ENCODE measurements at regions not wholly inside any gene's neighbourhood (a gene's known extent, or its start where the extent isn't known, plus 50 kb on each side); places are given as distances from the start of the nearest gene placed in this dataset.

- Histone ChIP-seq H2BK120ac (ENCODE audit: insufficient read depth, low read length, poor library complexity) (no peak overlapping the region), H3K4me3 (ENCODE audit: low read depth, low read length) (no peak overlapping the region), H3K4me1 (ENCODE audit: control insufficient read depth in 1 of 2, insufficient read depth in 2 of 2, low read length in 2 of 2) (peaks cover 4 to 6% of the 10 kb centered on the region in 2 experiments), H3K27ac (ENCODE audit: low read depth, low read length) (no peak overlapping the region), H3K79me2 (ENCODE audit: control insufficient read depth, insufficient read depth, low read length, poor library complexity) (no peaks in the 10 kb centered on the region), H2BK12ac (ENCODE audit: low read length) (no peak overlapping the region), H4K8ac (ENCODE audit: low read depth, low read length) (no peak overlapping the region), H3K79me1 (ENCODE audit: low read length) (peaks cover 2% of the 10 kb centered on the region), H3K23ac (ENCODE audit: low read length) (no peak overlapping the region), H3K27me3 (ENCODE audit: insufficient read depth, low read length) (no peaks in the 10 kb centered on the region), H2AK5ac (ENCODE audit: low read length) (no peak overlapping the region), H4K91ac (ENCODE audit: low read depth, low read length) (no peak overlapping the region), H3K18ac (ENCODE audit: low read length) (no peak overlapping the region), H3K9me3 (ENCODE audit: insufficient read depth, low read depth, low read length) (peaks cover 2% of the 10 kb centered on the region), H3K4me2 (ENCODE audit: low read length) (peak overlapping the region; percentile 34), H2AFZ (ENCODE audit: insufficient read depth, low read length, poor library complexity) (no peak overlapping the region), H3K36me3 (ENCODE audit: control insufficient read depth in 1 of 2, insufficient read depth in 2 of 2, low read length in 2 of 2) (no peaks in the 10 kb centered on the region), H4K12ac (ENCODE audit: low read depth, low read length) (no peak overlapping the region), H3K4ac (ENCODE audit: low read depth, low read length) (no peak overlapping the region), H3K9ac (ENCODE audit: low read length) (no peak overlapping the region), H2BK5ac (ENCODE audit: low read depth, low read length, poor library complexity) (no peak overlapping the region), H3K14ac (ENCODE audit: low read length) (no peak overlapping the region)
- DNase-seq: no peak
- WGBS (ENCODE audit: extremely low coverage, insufficient coverage, insufficient read length): no CpG with 5 or more reads among the region's 4 CpGs
Observed at GRCh38 chr17:14731591-14731990, 430.7 kb downstream of the HS3ST3B1 start.

DNA sequence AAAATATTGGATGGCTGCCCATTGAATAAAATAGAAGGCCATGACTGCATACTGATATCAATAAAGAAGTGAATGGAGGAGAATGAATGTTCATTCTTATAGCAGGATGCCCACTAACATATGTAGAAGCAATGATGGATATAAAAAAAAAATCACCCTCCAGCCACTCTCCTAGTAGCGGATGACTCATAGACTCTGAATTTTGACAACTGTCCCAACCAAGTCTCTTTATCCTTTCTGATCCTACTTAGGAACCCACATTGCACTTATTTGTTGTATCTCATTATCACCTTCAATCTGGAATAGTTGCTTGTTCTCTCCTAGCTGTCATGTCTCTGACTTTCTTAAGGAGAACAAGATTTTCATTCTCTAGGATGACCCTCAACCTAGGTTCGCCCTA, 429.9 kb downstream of the HS3ST3B1 start:
- H3K4me3 ChIP-seq (ENCODE audit: low read depth, low read length): no peak overlapping the region
- DNase-seq: no peak
- H4K12ac ChIP-seq (ENCODE audit: low read depth, low read length): no peak overlapping the region
- H3K36me3 ChIP-seq (ENCODE audit: control insufficient read depth in 1 of 2, insufficient read depth in 2 of 2, low read length in 2 of 2): no peaks in the 10 kb centered on the region
- H2BK120ac ChIP-seq (ENCODE audit: insufficient read depth, low read length, poor library complexity): no peak overlapping the region
- no peak overlapping the region for H3K14ac ChIP-seq (ENCODE audit: low read length)
- no peak overlapping the region for H2BK12ac ChIP-seq (ENCODE audit: low read length)
- H3K4me2 ChIP-seq (ENCODE audit: low read length): no peak overlapping the region
- H4K91ac ChIP-seq (ENCODE audit: low read depth, low read length): no peak overlapping the region
- no CpG with 5 or more reads among the region's 2 CpGs for WGBS (ENCODE audit: extremely low coverage, insufficient coverage, insufficient read length)
- no peaks in the 10 kb centered on the region for H3K27me3 ChIP-seq (ENCODE audit: insufficient read depth, low read length)
- H3K9ac ChIP-seq (ENCODE audit: low read length): no peak overlapping the region
- no peaks in the 10 kb centered on the region for H3K79me2 ChIP-seq (ENCODE audit: control insufficient read depth, insufficient read depth, low read length, poor library complexity)
- H3K27ac ChIP-seq (ENCODE audit: low read depth, low read length): no peak overlapping the region
- no peaks in the 10 kb centered on the region for H3K9me3 ChIP-seq (ENCODE audit: insufficient read depth, low read depth, low read length)
- H2BK5ac ChIP-seq (ENCODE audit: low read depth, low read length, poor library complexity): no peak overlapping the region
- no peak overlapping the region for H2AK5ac ChIP-seq (ENCODE audit: low read length)
- peaks cover 2% of the 10 kb centered on the region for H3K79me1 ChIP-seq (ENCODE audit: low read length)
- H3K4me1 ChIP-seq (ENCODE audit: control insufficient read depth in 1 of 2, insufficient read depth in 2 of 2, low read length in 2 of 2): peaks cover 2 to 4% of the 10 kb centered on the region in 2 experiments
- no peak overlapping the region for H4K8ac ChIP-seq (ENCODE audit: low read depth, low read length)
- H3K18ac ChIP-seq (ENCODE audit: low read length): no peak overlapping the region
- H3K4ac ChIP-seq (ENCODE audit: low read depth, low read length): no peak overlapping the region
- H2AFZ ChIP-seq (ENCODE audit: insufficient read depth, low read length, poor library complexity): no peak overlapping the region
- no peak overlapping the region for H3K23ac ChIP-seq (ENCODE audit: low read length)

DNA sequence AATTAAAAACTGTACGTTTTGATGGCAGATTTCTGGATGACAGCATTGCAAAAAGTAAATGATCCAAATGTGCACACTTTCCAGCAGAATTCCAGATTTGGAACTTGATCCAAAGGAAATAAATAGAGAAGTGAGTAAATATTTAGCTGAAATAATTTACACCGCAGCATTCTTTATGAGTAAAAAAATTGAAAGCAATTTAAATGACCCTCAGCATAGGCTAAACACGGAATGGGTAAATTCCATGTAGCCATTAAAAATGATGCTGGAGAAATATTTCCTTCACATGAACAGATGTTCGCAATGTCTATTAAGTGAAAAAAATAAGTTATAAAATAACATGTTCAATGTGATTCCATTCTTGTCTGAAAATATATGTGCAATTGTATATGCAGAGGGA, 424.8 kb downstream of the HS3ST3B1 start:
- Histone ChIP-seq H3K4ac (ENCODE audit: low read depth, low read length) (no peak overlapping the region), H3K79me2 (ENCODE audit: control insufficient read depth, insufficient read depth, low read length, poor library complexity) (no peaks in the 10 kb centered on the region), H3K4me2 (ENCODE audit: low read length) (no peak overlapping the region), H3K18ac (ENCODE audit: low read length) (no peak overlapping the region), H2BK12ac (ENCODE audit: low read length) (no peak overlapping the region), H3K9ac (ENCODE audit: low read length) (no peak overlapping the region), H3K9me3 (ENCODE audit: insufficient read depth, low read depth, low read length) (no peaks in the 10 kb centered on the region), H2BK120ac (ENCODE audit: insufficient read depth, low read length, poor library complexity) (no peak overlapping the region), H4K91ac (ENCODE audit: low read depth, low read length) (no peak overlapping the region), H3K27ac (ENCODE audit: low read depth, low read length) (no peak overlapping the region), H4K8ac (ENCODE audit: low read depth, low read length) (no peak overlapping the region), H3K14ac (ENCODE audit: low read length) (no peak overlapping the region), H3K36me3 (ENCODE audit: control insufficient read depth in 1 of 2, insufficient read depth in 2 of 2, low read length in 2 of 2) (no peaks in the 10 kb centered on the region), H3K79me1 (ENCODE audit: low read length) (no peaks in the 10 kb centered on the region), H3K4me3 (ENCODE audit: low read depth, low read length) (no peak overlapping the region), H2BK5ac (ENCODE audit: low read depth, low read length, poor library complexity) (no peak overlapping the region), H3K27me3 (ENCODE audit: insufficient read depth, low read length) (no peaks in the 10 kb centered on the region), H3K23ac (ENCODE audit: low read length) (no peak overlapping the region), H4K12ac (ENCODE audit: low read depth, low read length) (no peak overlapping the region), H2AFZ (ENCODE audit: insufficient read depth, low read length, poor library complexity) (no peak overlapping the region), H2AK5ac (ENCODE audit: low read length) (no peak overlapping the region), H3K4me1 (ENCODE audit: control insufficient read depth in 1 of 2, insufficient read depth in 2 of 2, low read length in 2 of 2) (no peaks in the 10 kb centered on the region)
- WGBS (ENCODE audit: extremely low coverage, insufficient coverage, insufficient read length): no CpG with 5 or more reads among the region's 4 CpGs
- DNase-seq: no peak

GRCh38 chr17:14724770-14725169, 423.9 kb downstream of the HS3ST3B1 start:
- no peak overlapping the region for H3K9ac ChIP-seq (ENCODE audit: low read length)
- WGBS (ENCODE audit: extremely low coverage, insufficient coverage, insufficient read length): no CpG with 5 or more reads among the region's 2 CpGs
- no peak overlapping the region for H4K12ac ChIP-seq (ENCODE audit: low read depth, low read length)
- no peaks in the 10 kb centered on the region for H3K79me1 ChIP-seq (ENCODE audit: low read length)
- no peak overlapping the region for H3K4me2 ChIP-seq (ENCODE audit: low read length)
- H3K36me3 ChIP-seq (ENCODE audit: control insufficient read depth in 1 of 2, insufficient read depth in 2 of 2, low read length in 2 of 2): no peaks in the 10 kb centered on the region
- DNase-seq: no peak
- no peak overlapping the region for H2BK12ac ChIP-seq (ENCODE audit: low read length)
- no peak overlapping the region for H3K18ac ChIP-seq (ENCODE audit: low read length)
- H2BK120ac ChIP-seq (ENCODE audit: insufficient read depth, low read length, poor library complexity): no peak overlapping the region
- H3K27me3 ChIP-seq (ENCODE audit: insufficient read depth, low read length): no peaks in the 10 kb centered on the region
- H3K4ac ChIP-seq (ENCODE audit: low read depth, low read length): no peak overlapping the region
- H4K91ac ChIP-seq (ENCODE audit: low read depth, low read length): no peak overlapping the region
- H3K14ac ChIP-seq (ENCODE audit: low read length): no peak overlapping the region
- no peak overlapping the region for H2AK5ac ChIP-seq (ENCODE audit: low read length)
- no peaks in the 10 kb centered on the region for H3K79me2 ChIP-seq (ENCODE audit: control insufficient read depth, insufficient read depth, low read length, poor library complexity)
- H2BK5ac ChIP-seq (ENCODE audit: low read depth, low read length, poor library complexity): no peak overlapping the region
- no peaks in the 10 kb centered on the region for H3K4me1 ChIP-seq (ENCODE audit: control insufficient read depth in 1 of 2, insufficient read depth in 2 of 2, low read length in 2 of 2)
- H2AFZ ChIP-seq (ENCODE audit: insufficient read depth, low read length, poor library complexity): no peak overlapping the region
- no peak overlapping the region for H4K8ac ChIP-seq (ENCODE audit: low read depth, low read length)
- no peak overlapping the region for H3K27ac ChIP-seq (ENCODE audit: low read depth, low read length)
- no peak overlapping the region for H3K4me3 ChIP-seq (ENCODE audit: low read depth, low read length)
- no peak overlapping the region for H3K23ac ChIP-seq (ENCODE audit: low read length)
- no peaks in the 10 kb centered on the region for H3K9me3 ChIP-seq (ENCODE audit: insufficient read depth, low read depth, low read length)
